C1 segment of cervical spinal cord (tissue), 14 donors: ENCODE measurements at regions not wholly inside any gene's neighbourhood (a gene's known extent, or its start where the extent isn't known, plus 50 kb on each side); places are given as distances from the start of the nearest gene placed in this dataset.
"Not testable (repeated sequence)": the region's sequence is repeated elsewhere in the genome, so short reads cannot be mapped to it uniquely, and the experiment has no call there.

Source experiments
- DNase-seq, 14 donors: peaks; one replicate each; lab custom pipeline; 2025; lab: John Stamatoyannopoulos, UW

GRCh38 chr22:33971561-33971961, 51.3 kb upstream of the LARGE1 start:
- peak in 11 of 14 donors; percentile 3 to 70 (median 33) for DNase-seq

GRCh38 chr22:33975841-33976240, 55.6 kb upstream of the LARGE1 start:
- no peak for DNase-seq

GRCh38 chr22:33983558-33983957, 63.3 kb upstream of the LARGE1 start:
- no peak for DNase-seq

- no peak for DNase-seq
Observed at GRCh38 chr22:33984211-33984610, 63.9 kb upstream of the LARGE1 start.

- DNase-seq, result no peak
Observed at GRCh38 chr22:33984656-33985285, 64.5 kb upstream of the LARGE1 start.

- DNase-seq, result no peak
Observed at GRCh38 chr22:33985506-33985905, 65.2 kb upstream of the LARGE1 start.

- DNase-seq, result no peak
Observed at GRCh38 chr22:33986167-33986771, 66.0 kb upstream of the LARGE1 start.

GRCh38 chr22:33986954-33987353, 66.7 kb upstream of the LARGE1 start:
- DNase-seq, result no peak

GRCh38 chr22:33989263-33989662, 69.0 kb upstream of the LARGE1 start:
- not testable (repeated sequence) for DNase-seq

GRCh38 chr22:33991620-33992019, 71.3 kb upstream of the LARGE1 start:
- DNase-seq, result no peak

- no peak for DNase-seq
Observed at GRCh38 chr22:33996824-33997223, 76.5 kb upstream of the LARGE1 start.

- DNase-seq, result no peak
Observed at GRCh38 chr22:34000879-34001526, 80.7 kb upstream of the LARGE1 start.

GRCh38 chr22:34001701-34002466, 81.6 kb upstream of the LARGE1 start:
- DNase-seq, result no peak

GRCh38 chr22:34004058-34004457, 83.8 kb upstream of the LARGE1 start:
- no peak for DNase-seq

GRCh38 chr22:34010259-34010658, 90.0 kb upstream of the LARGE1 start:
- no peak for DNase-seq

- no peak for DNase-seq
Observed at GRCh38 chr22:34015642-34016041, 95.4 kb upstream of the LARGE1 start.

GRCh38 chr22:34017205-34017604, 96.9 kb upstream of the LARGE1 start:
- DNase-seq, result no peak

- no peak for DNase-seq
Observed at GRCh38 chr22:34019190-34019845, 99.0 kb upstream of the LARGE1 start.

GRCh38 chr22:34035209-34035608, 114.9 kb upstream of the LARGE1 start:
- DNase-seq, result no peak

GRCh38 chr22:34036931-34037330, 116.7 kb upstream of the LARGE1 start:
- DNase-seq, result no peak

GRCh38 chr22:34038801-34039555, 118.7 kb upstream of the LARGE1 start:
- no peak for DNase-seq
